Astrocyte (in vitro differentiated cells and primary cell): ENCODE measurements at regions not wholly inside any gene's neighbourhood (a gene's known extent, or its start where the extent isn't known, plus 50 kb on each side); places are given as distances from the start of the nearest gene placed in this dataset.
A peak's percentile ranks its signal among the peaks of the same experiment; 100 is the strongest.

Source experiments
- DNase-seq: peaks from one replicate; pipeline ENCODE4 v3.0.0-alpha.2; 2010; ENCODE audit warnings: low read depth
- FAIRE-seq: peaks from 2 replicates; lab custom pipeline; 2011; peaks lifted over from hg19 to GRCh38; lab: Jason Lieb, UNC
- H2AFZ ChIP-seq: 2 replicates; pipeline ENCODE4 v1.6.0; 2012; ENCODE audit warnings: low read depth, low read length, inconsistent platforms
- H3K27ac ChIP-seq: 2 replicates; pipeline ENCODE4 v1.5.1; 2011; ENCODE audit warnings: low read depth, low read length, inconsistent platforms
- H3K27me3 ChIP-seq: 2 replicates; pipeline ENCODE4 v1.6.0; 2011; ENCODE audit warnings: low read length, inconsistent platforms; ENCODE audit not compliant: insufficient read depth
- H3K36me3 ChIP-seq: 2 replicates; pipeline ENCODE4 v1.5.1; 2011; ENCODE audit warnings: low read length, inconsistent platforms; ENCODE audit not compliant: insufficient read depth
- H3K4me1 ChIP-seq: 2 replicates; pipeline ENCODE4 v1.5.1; 2011; ENCODE audit warnings: low read length, inconsistent platforms; ENCODE audit not compliant: insufficient read depth
- H3K4me2 ChIP-seq: 2 replicates; pipeline ENCODE4 v1.6.0; 2012; ENCODE audit warnings: low read length, inconsistent platforms
- H3K4me3 ChIP-seq: 2 replicates; pipeline ENCODE4 v1.5.1; 2011; ENCODE audit warnings: low read depth, mild to moderate bottlenecking, low read length, inconsistent platforms; ENCODE audit not compliant: insufficient read depth
- H3K79me2 ChIP-seq: 2 replicates; pipeline ENCODE4 v1.6.0; 2012; ENCODE audit warnings: mild to moderate bottlenecking, low read length, inconsistent platforms; ENCODE audit not compliant: insufficient read depth
- H3K9ac ChIP-seq: 2 replicates; pipeline ENCODE4 v1.6.0; 2012; ENCODE audit warnings: mild to moderate bottlenecking, low read length, inconsistent platforms
- H3K9me3 ChIP-seq: 2 replicates; pipeline ENCODE4 v1.5.1; 2012; ENCODE audit warnings: low read depth, mild to moderate bottlenecking, low read length, inconsistent platforms; ENCODE audit not compliant: insufficient read depth
- H4K20me1 ChIP-seq: 2 replicates; pipeline ENCODE4 v1.6.0; 2012; ENCODE audit warnings: low read length, inconsistent platforms; ENCODE audit not compliant: insufficient read depth
- H3K27ac Mint-ChIP-seq: one replicate; pipeline ENCODE4 v1.8.0; 2021; ENCODE audit warnings: mild to moderate bottlenecking, mixed read lengths; ENCODE audit not compliant: unreplicated experiment
- H3K27me3 Mint-ChIP-seq: one replicate; pipeline ENCODE4 v1.8.0; 2021; ENCODE audit warnings: low read depth, mixed read lengths; ENCODE audit not compliant: unreplicated experiment
- H3K36me3 Mint-ChIP-seq: one replicate; pipeline ENCODE4 v1.8.0; 2021; ENCODE audit warnings: low read depth, mixed read lengths; ENCODE audit not compliant: unreplicated experiment
- H3K4me1 Mint-ChIP-seq: one replicate; pipeline ENCODE4 v1.8.0; 2021; ENCODE audit warnings: low read depth, mixed read lengths; ENCODE audit not compliant: unreplicated experiment
- H3K4me3 Mint-ChIP-seq: one replicate; pipeline ENCODE4 v1.8.0; 2021; ENCODE audit warnings: mild to moderate bottlenecking, moderate library complexity, mixed read lengths; ENCODE audit not compliant: unreplicated experiment
- H3K9me3 Mint-ChIP-seq: one replicate; pipeline ENCODE4 v1.8.0; 2021; ENCODE audit warnings: mild to moderate bottlenecking, mixed read lengths; ENCODE audit not compliant: unreplicated experiment
- EZH2 ChIP-seq: IDR thresholded peaks from 2 replicates; pipeline ENCODE4 v1.6.1; 2012; ENCODE audit warnings: mild to moderate bottlenecking, low read length, inconsistent platforms; ENCODE audit not compliant: insufficient read depth
- TF ChIP-seq, protein P1 (sequence below): IDR thresholded peaks from 2 replicates; pipeline ENCODE4 v1.5.1; 2011; ENCODE audit warnings: low read depth, mild to moderate bottlenecking, inconsistent platforms, low read length, moderate library complexity; ENCODE audit not compliant: insufficient read depth

DNA sequence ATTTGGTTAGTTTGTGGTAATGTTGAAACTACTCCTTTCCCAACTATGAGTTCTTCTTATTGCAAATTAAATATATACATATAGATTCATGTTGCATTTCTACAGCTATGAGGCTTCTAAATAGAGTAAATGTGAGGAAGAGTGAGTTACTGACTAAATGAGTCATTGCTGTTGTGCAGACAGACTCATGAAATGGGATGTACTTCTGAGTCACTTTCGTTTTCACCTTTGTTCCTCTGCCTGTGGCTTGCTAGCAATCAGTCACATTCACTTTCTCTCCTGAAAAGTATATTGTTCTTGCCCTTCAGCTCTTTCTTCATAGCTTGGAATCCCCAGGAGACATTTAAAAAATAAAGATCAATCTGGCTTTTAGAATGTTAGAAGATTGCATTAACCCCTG, 295.5 kb upstream of the SMC2 start:
- Mint-ChIP-seq H3K4me3 (no peak overlapping the region), H3K9me3 (no peaks in the 10 kb centered on the region), H3K4me1 (no peaks in the 10 kb centered on the region), H3K27me3 (no peaks in the 10 kb centered on the region), H3K36me3 (no peaks in the 10 kb centered on the region), H3K27ac (no peak overlapping the region)
- no peak overlapping the region for H3K4me3 ChIP-seq
- H3K4me1 ChIP-seq = peaks cover 5% of the 10 kb centered on the region
- no peak overlapping the region for H3K27ac ChIP-seq
- H3K27me3 ChIP-seq = no peaks in the 10 kb centered on the region
- no peaks in the 10 kb centered on the region for H4K20me1 ChIP-seq
- H2AFZ ChIP-seq = no peak overlapping the region
- DNase-seq (peak; percentile 42), FAIRE-seq (no peak)
- no peak for TF ChIP-seq EZH2
- TF ChIP-seq, protein P1, sequence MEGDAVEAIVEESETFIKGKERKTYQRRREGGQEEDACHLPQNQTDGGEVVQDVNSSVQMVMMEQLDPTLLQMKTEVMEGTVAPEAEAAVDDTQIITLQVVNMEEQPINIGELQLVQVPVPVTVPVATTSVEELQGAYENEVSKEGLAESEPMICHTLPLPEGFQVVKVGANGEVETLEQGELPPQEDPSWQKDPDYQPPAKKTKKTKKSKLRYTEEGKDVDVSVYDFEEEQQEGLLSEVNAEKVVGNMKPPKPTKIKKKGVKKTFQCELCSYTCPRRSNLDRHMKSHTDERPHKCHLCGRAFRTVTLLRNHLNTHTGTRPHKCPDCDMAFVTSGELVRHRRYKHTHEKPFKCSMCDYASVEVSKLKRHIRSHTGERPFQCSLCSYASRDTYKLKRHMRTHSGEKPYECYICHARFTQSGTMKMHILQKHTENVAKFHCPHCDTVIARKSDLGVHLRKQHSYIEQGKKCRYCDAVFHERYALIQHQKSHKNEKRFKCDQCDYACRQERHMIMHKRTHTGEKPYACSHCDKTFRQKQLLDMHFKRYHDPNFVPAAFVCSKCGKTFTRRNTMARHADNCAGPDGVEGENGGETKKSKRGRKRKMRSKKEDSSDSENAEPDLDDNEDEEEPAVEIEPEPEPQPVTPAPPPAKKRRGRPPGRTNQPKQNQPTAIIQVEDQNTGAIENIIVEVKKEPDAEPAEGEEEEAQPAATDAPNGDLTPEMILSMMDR = no peak
- no peaks in the 10 kb centered on the region for H3K79me2 ChIP-seq
- no peaks in the 10 kb centered on the region for H3K9me3 ChIP-seq
- peak overlapping the region; percentile 6 for H3K4me2 ChIP-seq
- no peaks in the 10 kb centered on the region for H3K36me3 ChIP-seq
- H3K9ac ChIP-seq = no peak overlapping the region

DNA sequence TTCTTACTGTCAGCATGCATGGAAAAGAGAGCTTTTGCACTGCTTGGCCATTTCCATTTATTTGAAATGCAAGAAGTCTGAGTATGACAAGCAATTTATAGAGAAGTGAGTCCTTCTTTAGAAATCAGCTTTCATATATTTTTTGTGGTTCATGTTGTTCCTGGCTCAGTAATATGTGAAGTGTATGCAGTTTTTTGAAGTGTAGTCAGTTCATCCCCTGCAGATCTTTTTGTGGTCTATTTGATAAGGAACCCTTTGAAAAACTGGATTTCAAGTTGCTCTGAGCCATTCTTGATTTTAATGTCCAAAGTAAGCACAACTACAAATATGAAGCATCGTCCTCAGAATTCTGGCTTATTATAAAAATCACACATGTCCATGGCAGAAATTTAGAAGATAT, 294.1 kb upstream of the SMC2 start:
- TF ChIP-seq EZH2 = no peak
- TF ChIP-seq, protein P1 = no peak
- Histone ChIP-seq H3K27me3 (no peaks in the 10 kb centered on the region), H3K9me3 (no peaks in the 10 kb centered on the region), H3K9ac (no peak overlapping the region), H3K4me2 (no peak overlapping the region), H3K4me3 (no peak overlapping the region), H3K4me1 (peaks cover 5% of the 10 kb centered on the region), H3K79me2 (no peaks in the 10 kb centered on the region), H4K20me1 (no peaks in the 10 kb centered on the region), H3K36me3 (no peaks in the 10 kb centered on the region), H2AFZ (no peak overlapping the region), H3K27ac (no peak overlapping the region)
- no peaks in the 10 kb centered on the region for H3K36me3 Mint-ChIP-seq
- H3K4me1 Mint-ChIP-seq = no peaks in the 10 kb centered on the region
- H3K9me3 Mint-ChIP-seq = no peaks in the 10 kb centered on the region
- H3K4me3 Mint-ChIP-seq = no peak overlapping the region
- H3K27ac Mint-ChIP-seq = no peak overlapping the region
- H3K27me3 Mint-ChIP-seq = no peaks in the 10 kb centered on the region
- FAIRE-seq (no peak), DNase-seq (no peak)

DNA sequence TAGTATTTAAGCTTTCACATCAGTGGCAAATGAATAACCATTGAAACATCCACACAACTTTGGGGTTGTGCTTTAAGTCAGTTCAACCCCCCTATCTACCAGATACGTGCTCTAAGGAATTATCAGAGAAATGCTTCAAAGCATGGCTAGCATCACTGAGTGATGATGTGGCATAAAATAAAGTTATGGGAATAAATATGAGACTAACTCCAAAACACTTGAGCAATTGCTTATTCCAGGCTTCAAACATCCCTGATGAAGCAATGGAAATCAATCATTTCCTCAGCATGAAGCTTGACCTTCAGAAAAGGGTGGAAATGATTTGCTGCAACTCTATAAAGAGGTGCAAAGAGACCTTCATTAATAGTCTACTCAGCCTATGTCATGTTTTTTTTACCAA, 292.0 kb upstream of the SMC2 start:
- Histone ChIP-seq H3K36me3 (no peaks in the 10 kb centered on the region), H3K9ac (no peak overlapping the region), H3K27me3 (no peaks in the 10 kb centered on the region), H3K9me3 (no peaks in the 10 kb centered on the region), H3K4me2 (no peak overlapping the region), H3K4me3 (no peak overlapping the region), H3K4me1 (peaks cover 5% of the 10 kb centered on the region), H4K20me1 (no peaks in the 10 kb centered on the region), H3K79me2 (no peaks in the 10 kb centered on the region), H3K27ac (no peak overlapping the region), H2AFZ (no peak overlapping the region)
- Mint-ChIP-seq H3K27ac (no peak overlapping the region), H3K4me1 (no peaks in the 10 kb centered on the region), H3K36me3 (no peaks in the 10 kb centered on the region), H3K27me3 (no peaks in the 10 kb centered on the region), H3K4me3 (no peak overlapping the region), H3K9me3 (no peaks in the 10 kb centered on the region)
- no peak for TF ChIP-seq EZH2
- TF ChIP-seq, protein P1 = no peak
- FAIRE-seq (no peak), DNase-seq (peak; percentile 2)
